Vagina (tissue), 2 donors: ENCODE measurements at regions not wholly inside any gene's neighbourhood (a gene's known extent, or its start where the extent isn't known, plus 50 kb on each side); places are given as distances from the start of the nearest gene placed in this dataset.

Experiments used
- DNase-seq, 2 donors: peaks; one replicate each; pipeline ENCODE4 v3.0.0-alpha.2; 2017; ENCODE audit errors: extremely low spot score in 2 of 2
- H3K27ac ChIP-seq: fragments of 200-600 bp; sonication (generic); one replicate; pipeline ENCODE4 v1.5.1; 2019
- H3K27me3 ChIP-seq: fragments of 200-600 bp; sonication (generic); one replicate; pipeline ENCODE4 v1.5.1; 2019
- H3K36me3 ChIP-seq, 2 donors: fragments of 200-600 bp; sonication (generic); one replicate each; pipeline ENCODE4 v1.5.1; 2017 to 2019
- H3K4me1 ChIP-seq: fragments of 200-600 bp; sonication (generic); one replicate; pipeline ENCODE4 v1.5.1; 2019
- H3K4me3 ChIP-seq, 2 donors: fragments of 200-600 bp; sonication (generic); 1 replicate in 1 of 2; 2 replicates in 1 of 2; pipeline ENCODE4 v1.5.1; 2016 to 2019
- H3K9me3 ChIP-seq: fragments of 200-600 bp; sonication (generic); one replicate; pipeline ENCODE4 v1.5.1; 2019
- POLR2A ChIP-seq, 2 donors: fragments of 450-650 bp; IDR thresholded peaks; one replicate each; pipeline ENCODE4 v1.6.1; 2017; ENCODE audit warnings: antibody characterized with exemption in 2 of 2, mild to moderate bottlenecking in 2 of 2, moderate library complexity in 2 of 2
- POLR2AphosphoS5 ChIP-seq, 2 donors: sonication (generic); formaldehyde crosslinking; IDR thresholded peaks; one replicate each; pipeline ENCODE4 v1.9.0; 2017; ENCODE audit warnings: antibody characterized with exemption in 2 of 2, mild to moderate bottlenecking in 2 of 2, low read depth in 1 of 2; ENCODE audit not compliant: insufficient read depth in 1 of 2
- intact Hi-C: fragments of 100-400 bp; cut with DNase I; formaldehyde crosslinking; loops from one replicate; pipeline ENCODE4 v1.15.1; 2023
- TF ChIP-seq, protein P1 (sequence below), 3 experiments: fragments of 450-650 bp in 2 of 3; fragments of 200-600 bp in 1 of 3; sonication (generic) in 1 of 3; IDR thresholded peaks; one replicate each; pipeline ENCODE4 v1.5.1; 2017 to 2019; ENCODE audit warnings: antibody characterized with exemption in 3 of 3, mild to moderate bottlenecking in 2 of 3, moderate library complexity in 2 of 3

DNA sequence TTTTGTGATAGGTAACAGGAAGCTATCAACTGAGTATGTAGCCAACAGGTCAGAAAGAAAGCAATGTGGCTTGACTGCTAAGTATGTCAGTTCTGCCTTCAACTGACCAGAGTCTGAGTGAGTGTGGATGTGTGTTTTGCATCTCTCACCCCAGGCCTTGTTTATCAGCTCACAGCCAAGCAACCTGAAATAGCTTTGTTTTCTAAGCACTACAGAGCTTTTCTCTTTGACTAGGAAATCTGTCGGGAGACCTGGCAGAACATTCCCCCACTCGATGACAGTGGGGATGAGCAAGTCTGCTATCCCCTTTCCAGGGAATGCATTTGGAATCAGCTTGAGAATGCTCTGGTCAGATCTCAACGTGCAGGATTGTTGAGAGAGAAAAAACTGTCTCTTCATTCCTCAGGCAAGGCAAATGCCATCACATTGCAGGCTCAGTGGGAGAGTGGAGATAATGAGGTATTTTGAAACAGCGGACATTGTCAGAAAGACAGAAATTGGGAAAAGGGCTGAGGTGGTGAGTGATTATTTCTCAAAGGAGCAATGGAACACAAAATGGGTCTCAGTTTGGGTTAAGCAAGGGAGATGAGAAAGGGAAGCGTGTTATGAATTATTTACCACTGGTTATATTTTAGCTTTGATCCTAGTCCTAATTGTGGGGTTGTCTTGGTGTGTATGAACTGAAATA is 233.8 kb upstream of the PIK3C3 start:
- intact Hi-C loops: no loop called here
- TF ChIP-seq, protein P1, sequence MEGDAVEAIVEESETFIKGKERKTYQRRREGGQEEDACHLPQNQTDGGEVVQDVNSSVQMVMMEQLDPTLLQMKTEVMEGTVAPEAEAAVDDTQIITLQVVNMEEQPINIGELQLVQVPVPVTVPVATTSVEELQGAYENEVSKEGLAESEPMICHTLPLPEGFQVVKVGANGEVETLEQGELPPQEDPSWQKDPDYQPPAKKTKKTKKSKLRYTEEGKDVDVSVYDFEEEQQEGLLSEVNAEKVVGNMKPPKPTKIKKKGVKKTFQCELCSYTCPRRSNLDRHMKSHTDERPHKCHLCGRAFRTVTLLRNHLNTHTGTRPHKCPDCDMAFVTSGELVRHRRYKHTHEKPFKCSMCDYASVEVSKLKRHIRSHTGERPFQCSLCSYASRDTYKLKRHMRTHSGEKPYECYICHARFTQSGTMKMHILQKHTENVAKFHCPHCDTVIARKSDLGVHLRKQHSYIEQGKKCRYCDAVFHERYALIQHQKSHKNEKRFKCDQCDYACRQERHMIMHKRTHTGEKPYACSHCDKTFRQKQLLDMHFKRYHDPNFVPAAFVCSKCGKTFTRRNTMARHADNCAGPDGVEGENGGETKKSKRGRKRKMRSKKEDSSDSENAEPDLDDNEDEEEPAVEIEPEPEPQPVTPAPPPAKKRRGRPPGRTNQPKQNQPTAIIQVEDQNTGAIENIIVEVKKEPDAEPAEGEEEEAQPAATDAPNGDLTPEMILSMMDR (IDR thresholded peaks at IDR 0.05): no peak
- no peak for TF ChIP-seq POLR2A (IDR thresholded peaks at IDR 0.05)
- no peak for TF ChIP-seq POLR2AphosphoS5 (IDR thresholded peaks at IDR 0.05; ENCODE audit: insufficient read depth in 1 of 2, low read depth in 1 of 2)

DNA sequence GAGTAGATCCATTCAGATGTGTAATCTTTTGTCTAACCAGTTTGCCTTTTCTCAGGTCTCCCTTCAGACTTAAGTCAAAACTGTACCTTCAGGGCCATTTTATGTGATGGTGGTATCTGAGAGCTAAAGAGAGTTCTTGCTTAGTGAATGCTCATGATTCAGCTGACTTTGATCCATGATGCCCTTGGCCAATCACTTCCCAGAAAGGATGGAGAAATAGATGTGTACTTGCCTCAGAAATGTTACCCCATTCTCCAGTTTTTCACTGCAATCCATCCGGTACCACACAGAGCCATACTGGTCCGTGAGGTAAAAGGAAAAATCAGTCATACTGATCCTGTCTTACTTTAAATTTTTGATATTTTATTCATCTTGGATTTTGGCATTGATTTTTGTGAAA is 234.8 kb upstream of the PIK3C3 start:
- intact Hi-C loops: no loop called here
- no peaks in the 10 kb centered on the region for H3K4me1 ChIP-seq
- TF ChIP-seq POLR2A (IDR thresholded peaks at IDR 0.05): no peak
- no peak for DNase-seq
- H3K4me3 ChIP-seq: no peak overlapping the region
- no peaks in the 10 kb centered on the region for H3K36me3 ChIP-seq
- no peak overlapping the region for H3K27ac ChIP-seq
- no peaks in the 10 kb centered on the region for H3K9me3 ChIP-seq
- no peaks in the 10 kb centered on the region for H3K27me3 ChIP-seq

More for the DNA sequence above, 233.8 kb upstream of the PIK3C3 start:
- no peaks in the 10 kb centered on the region for H3K9me3 ChIP-seq
- H3K36me3 ChIP-seq: no peaks in the 10 kb centered on the region
- no peak overlapping the region for H3K4me3 ChIP-seq
- H3K27me3 ChIP-seq: no peaks in the 10 kb centered on the region
- no peak for DNase-seq
- H3K4me1 ChIP-seq: no peaks in the 10 kb centered on the region
- H3K27ac ChIP-seq: no peak overlapping the region

DNA sequence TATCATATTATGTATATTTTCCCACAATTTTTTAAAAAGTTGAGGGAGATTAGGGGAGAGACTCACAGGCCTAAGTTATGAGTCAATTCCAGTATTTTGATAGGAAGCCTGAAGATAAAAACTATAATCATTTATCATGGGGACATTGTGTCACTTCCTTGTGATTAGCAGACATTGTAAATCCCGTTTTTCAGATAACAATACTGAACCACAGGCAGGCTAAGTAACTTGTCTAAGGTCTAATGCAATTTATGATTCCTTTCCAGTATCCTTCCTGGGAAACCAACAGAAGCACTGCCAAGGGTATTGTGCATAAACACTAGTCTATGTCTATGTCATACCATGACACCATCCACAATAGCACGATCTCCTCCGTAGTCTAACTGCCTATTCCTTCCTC is 235.2 kb upstream of the PIK3C3 start:
- intact Hi-C loops: no loop called here
- H3K4me1 ChIP-seq: no peaks in the 10 kb centered on the region
- no peaks in the 10 kb centered on the region for H3K27me3 ChIP-seq
- H3K36me3 ChIP-seq: no peaks in the 10 kb centered on the region
- H3K27ac ChIP-seq: no peak overlapping the region
- no peak for TF ChIP-seq POLR2A (IDR thresholded peaks at IDR 0.05)
- TF ChIP-seq, protein P1 (IDR thresholded peaks at IDR 0.05): no peak
- no peak for TF ChIP-seq POLR2AphosphoS5 (IDR thresholded peaks at IDR 0.05; ENCODE audit: insufficient read depth in 1 of 2, low read depth in 1 of 2)
- H3K9me3 ChIP-seq: no peaks in the 10 kb centered on the region
- no peak for DNase-seq
- H3K4me3 ChIP-seq: no peak overlapping the region

DNA sequence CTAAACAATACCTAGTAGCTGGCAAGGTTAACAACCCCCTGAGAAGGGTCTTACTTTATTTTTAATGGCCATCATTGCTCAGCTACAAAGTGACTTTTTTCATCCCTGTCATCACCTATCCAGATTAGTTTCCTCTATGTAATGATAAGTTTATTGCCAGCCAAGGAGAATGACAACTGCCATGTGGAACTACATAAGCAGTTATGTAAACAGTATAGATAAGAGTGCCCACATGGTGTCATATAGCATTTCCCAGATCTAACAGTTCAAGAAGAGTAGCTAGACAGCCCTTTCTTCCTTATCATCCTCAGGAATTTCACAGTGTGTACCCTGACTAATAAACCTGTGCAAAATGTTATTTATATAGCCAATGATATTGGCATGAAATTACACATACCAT is 240.2 kb upstream of the PIK3C3 start:
- Histone ChIP-seq H3K27me3 (no peaks in the 10 kb centered on the region), H3K4me3 (no peak overlapping the region), H3K36me3 (no peaks in the 10 kb centered on the region), H3K9me3 (no peaks in the 10 kb centered on the region), H3K4me1 (no peaks in the 10 kb centered on the region), H3K27ac (no peak overlapping the region)
- intact Hi-C loops: no loop called here
- DNase-seq: no peak
- no peak for TF ChIP-seq POLR2AphosphoS5 (IDR thresholded peaks at IDR 0.05; ENCODE audit: insufficient read depth in 1 of 2, low read depth in 1 of 2)
- TF ChIP-seq, protein P1 (IDR thresholded peaks at IDR 0.05): no peak
- TF ChIP-seq POLR2A (IDR thresholded peaks at IDR 0.05): no peak

DNA sequence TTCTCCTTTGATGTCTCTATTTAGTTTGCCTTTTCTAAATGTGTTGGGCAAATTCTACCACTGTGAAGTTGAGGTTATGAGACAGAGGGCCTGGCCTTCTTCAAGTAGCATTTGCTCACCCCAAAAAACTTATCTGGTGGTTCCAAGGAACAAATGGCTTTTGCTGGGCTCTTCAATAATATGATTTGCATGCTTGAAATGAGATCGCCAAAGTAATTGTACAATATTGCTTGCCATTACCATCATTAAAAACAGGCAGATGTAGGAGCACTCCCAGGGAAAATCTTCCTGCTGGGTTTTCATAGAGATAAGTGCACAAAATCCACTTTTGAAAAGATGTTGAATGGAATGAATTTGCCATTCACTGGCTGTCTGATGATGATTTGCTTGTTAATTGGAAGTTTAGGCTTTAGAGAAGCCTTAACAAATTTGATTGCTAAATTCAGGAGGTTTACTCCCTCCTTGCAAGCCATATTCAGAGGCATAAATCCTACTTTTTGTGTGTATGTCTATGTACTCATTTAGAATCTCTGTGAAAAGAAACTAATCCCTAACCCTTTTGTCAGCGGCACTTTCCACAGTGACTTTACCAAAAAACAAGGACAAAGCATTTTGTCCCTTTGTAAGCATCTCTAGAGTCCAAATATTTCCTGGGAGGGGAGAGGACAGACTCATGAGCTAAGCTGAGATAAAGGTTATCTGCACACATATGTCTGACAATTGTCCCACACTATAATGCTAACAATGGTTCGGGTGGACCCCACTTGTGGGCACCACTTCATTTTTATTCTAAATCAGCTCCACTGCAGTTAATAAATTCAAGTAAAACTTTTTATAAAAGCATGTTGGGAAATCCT is 240.8 kb upstream of the PIK3C3 start:
- Histone ChIP-seq H3K4me3 (no peak overlapping the region), H3K27ac (no peak overlapping the region), H3K36me3 (no peaks in the 10 kb centered on the region), H3K9me3 (no peaks in the 10 kb centered on the region), H3K27me3 (no peaks in the 10 kb centered on the region), H3K4me1 (no peaks in the 10 kb centered on the region)
- no peak for DNase-seq
- TF ChIP-seq POLR2AphosphoS5 (IDR thresholded peaks at IDR 0.05; ENCODE audit: insufficient read depth in 1 of 2, low read depth in 1 of 2) (no peak), POLR2A (IDR thresholded peaks at IDR 0.05) (no peak)
- TF ChIP-seq, protein P1 (IDR thresholded peaks at IDR 0.05): no peak
- intact Hi-C loops: no loop called here
